SJCRH30 (cell line): ENCODE measurements at regions not wholly inside any gene's neighbourhood (a gene's known extent, or its start where the extent isn't known, plus 50 kb on each side); places are given as distances from the start of the nearest gene placed in this dataset.

ENCODE experiments used
- DNase-seq, 2 experiments: peaks; one replicate each; pipeline ENCODE4 v3.0.0-alpha.2; 2015 to 2020
- H3K27ac ChIP-seq: fragments of 250-450 bp; sonication (Bioruptor Pico); 2 replicates; pipeline ENCODE4 v1.5.1; 2020; ENCODE audit warnings: mild to moderate bottlenecking, moderate library complexity
- H3K27me3 ChIP-seq: fragments of 250-450 bp; sonication (Bioruptor Pico); 2 replicates; pipeline ENCODE4 v1.5.1; 2020; ENCODE audit warnings: mild to moderate bottlenecking, moderate library complexity
- H3K36me3 ChIP-seq: fragments of 250-450 bp; sonication (Bioruptor Pico); 2 replicates; pipeline ENCODE4 v1.5.1; 2020; ENCODE audit warnings: mild to moderate bottlenecking, moderate library complexity
- H3K4me1 ChIP-seq: fragments of 250-450 bp; sonication (Bioruptor Pico); 2 replicates; pipeline ENCODE4 v1.5.1; 2020; ENCODE audit warnings: mild to moderate bottlenecking, moderate library complexity
- H3K4me3 ChIP-seq: fragments of 250-450 bp; sonication (Bioruptor Pico); 2 replicates; pipeline ENCODE4 v1.5.1; 2020; ENCODE audit warnings: mild to moderate bottlenecking, moderate library complexity
- H3K9me3 ChIP-seq: fragments of 250-450 bp; sonication (Bioruptor Pico); replicated peaks from 2 replicates; pipeline ENCODE4 v1.5.1; 2020; ENCODE audit warnings: mild to moderate bottlenecking, moderate library complexity

DNA sequence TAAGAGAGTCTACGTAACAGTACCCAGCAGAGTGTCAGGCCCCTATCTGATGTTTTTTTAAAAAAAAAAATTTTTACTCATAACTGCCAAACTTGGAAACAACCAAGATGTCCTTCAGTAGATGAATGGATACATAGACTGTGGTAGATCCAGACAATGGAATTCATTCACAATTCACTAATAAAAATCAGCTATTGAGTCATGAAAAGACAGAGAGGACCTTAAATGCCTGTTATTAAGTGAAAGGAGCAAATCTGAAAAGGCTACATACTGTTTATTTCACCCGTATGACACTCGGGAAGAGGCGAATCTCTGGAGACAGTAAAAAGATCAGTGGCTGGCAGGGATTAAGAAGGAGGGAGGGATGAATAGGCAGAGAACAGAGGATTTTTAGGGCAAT, 541.4 kb upstream of the TENM4 start:
- Histone ChIP-seq H3K27me3 (no peaks in the 10 kb centered on the region), H3K4me1 (no peaks in the 10 kb centered on the region), H3K36me3 (no peaks in the 10 kb centered on the region), H3K27ac (no peak overlapping the region), H3K9me3 (no peaks in the 10 kb centered on the region), H3K4me3 (no peak overlapping the region)
- no peak for DNase-seq

GRCh38 chr11:79980916-79981315, 540.1 kb upstream of the TENM4 start:
- Histone ChIP-seq H3K27me3 (no peaks in the 10 kb centered on the region), H3K9me3 (no peaks in the 10 kb centered on the region), H3K4me3 (no peak overlapping the region), H3K27ac (no peak overlapping the region), H3K36me3 (no peaks in the 10 kb centered on the region), H3K4me1 (no peaks in the 10 kb centered on the region)
- no peak for DNase-seq

- no peak overlapping the region for H3K27ac ChIP-seq
These were observed 533.1 kb upstream of the TENM4 start for GRCh38 chr11:79973721-79974617.

GRCh38 chr11:79971255-79971654, 530.4 kb upstream of the TENM4 start:
- Histone ChIP-seq H3K4me1 (no peaks in the 10 kb centered on the region), H3K27ac (no peak overlapping the region), H3K4me3 (no peak overlapping the region), H3K27me3 (no peaks in the 10 kb centered on the region), H3K9me3 (no peaks in the 10 kb centered on the region), H3K36me3 (no peaks in the 10 kb centered on the region)
- no peak for DNase-seq

More at GRCh38 chr11:79973721-79974617, 533.1 kb upstream of the TENM4 start:
- no peaks in the 10 kb centered on the region for H3K27me3 ChIP-seq
- no peaks in the 10 kb centered on the region for H3K36me3 ChIP-seq
- no peaks in the 10 kb centered on the region for H3K4me1 ChIP-seq
- DNase-seq = no peak
- no peak overlapping the region for H3K4me3 ChIP-seq
- no peaks in the 10 kb centered on the region for H3K9me3 ChIP-seq

GRCh38 chr11:79966592-79966991, 525.8 kb upstream of the TENM4 start:
- Histone ChIP-seq H3K27ac (no peak overlapping the region), H3K4me1 (no peaks in the 10 kb centered on the region), H3K4me3 (no peak overlapping the region), H3K27me3 (no peaks in the 10 kb centered on the region), H3K36me3 (no peaks in the 10 kb centered on the region), H3K9me3 (no peaks in the 10 kb centered on the region)
- no peak for DNase-seq

DNA sequence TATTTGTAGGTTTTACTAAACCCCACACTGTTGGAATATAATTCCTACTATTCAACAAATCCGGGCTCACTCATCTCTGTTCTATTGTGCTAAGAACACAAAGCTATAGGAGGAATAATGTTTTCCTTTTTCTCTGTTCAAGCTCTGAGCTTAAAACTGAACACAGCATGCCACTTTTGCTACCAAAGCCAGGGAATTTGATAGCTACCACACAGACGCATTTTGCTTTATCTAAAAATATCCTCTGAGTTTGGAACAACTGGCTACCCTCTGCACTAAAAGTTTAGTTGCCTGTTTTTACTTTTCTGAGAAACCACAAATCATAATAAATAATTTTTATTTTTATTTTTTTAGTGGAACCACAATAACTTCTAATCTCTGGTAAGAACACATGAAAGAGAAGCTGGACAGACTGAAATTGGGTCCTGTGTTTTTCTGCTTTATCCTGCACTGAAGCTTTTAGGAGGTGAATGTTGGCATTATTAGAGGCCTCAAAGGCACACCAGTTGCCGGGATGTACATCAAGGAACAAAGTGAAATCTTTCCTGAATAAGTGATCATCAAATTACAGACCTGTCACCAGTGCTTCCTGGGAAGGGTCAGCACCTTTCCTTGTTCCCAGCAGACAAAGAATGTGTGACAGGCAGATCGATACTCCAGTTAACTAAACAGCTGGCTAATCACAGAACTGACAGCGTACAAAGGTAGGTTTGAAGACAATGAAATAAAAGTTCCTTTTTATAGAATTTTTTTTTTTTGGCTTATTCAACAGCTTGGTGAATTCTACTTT, 523.2 kb upstream of the TENM4 start:
- H3K27me3 ChIP-seq = no peaks in the 10 kb centered on the region
- H3K4me1 ChIP-seq = no peaks in the 10 kb centered on the region
- H3K36me3 ChIP-seq = no peaks in the 10 kb centered on the region
- H3K9me3 ChIP-seq = no peaks in the 10 kb centered on the region
- no peak overlapping the region for H3K4me3 ChIP-seq
- H3K27ac ChIP-seq = no peak overlapping the region
- DNase-seq = no peak

GRCh38 chr11:79960461-79960860, 519.6 kb upstream of the TENM4 start:
- H3K9me3 ChIP-seq = no peaks in the 10 kb centered on the region
- H3K4me3 ChIP-seq = no peak overlapping the region
- no peak for DNase-seq
- H3K27me3 ChIP-seq = no peaks in the 10 kb centered on the region
- no peaks in the 10 kb centered on the region for H3K36me3 ChIP-seq
- no peak overlapping the region for H3K27ac ChIP-seq
- H3K4me1 ChIP-seq = no peaks in the 10 kb centered on the region

DNA sequence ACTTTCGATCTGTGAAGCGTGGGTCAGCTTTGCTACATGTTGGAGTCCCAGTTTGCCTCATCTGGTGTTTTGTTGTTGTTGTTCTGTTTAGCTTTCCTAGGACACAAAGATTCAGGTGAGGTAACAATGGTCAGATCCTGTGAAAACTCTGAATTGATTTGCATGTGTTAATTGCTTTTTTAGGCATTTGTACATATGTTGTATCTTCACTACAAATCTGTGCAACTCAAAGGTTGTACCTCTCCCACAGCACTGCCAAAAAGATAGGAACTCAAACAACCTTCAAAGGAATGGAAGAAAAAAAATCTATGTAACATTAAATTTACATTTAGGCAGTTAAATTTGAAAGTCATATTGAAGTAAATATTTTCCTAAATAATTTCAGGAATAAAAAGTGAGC, 518.5 kb upstream of the TENM4 start:
- DNase-seq = no peak

DNA sequence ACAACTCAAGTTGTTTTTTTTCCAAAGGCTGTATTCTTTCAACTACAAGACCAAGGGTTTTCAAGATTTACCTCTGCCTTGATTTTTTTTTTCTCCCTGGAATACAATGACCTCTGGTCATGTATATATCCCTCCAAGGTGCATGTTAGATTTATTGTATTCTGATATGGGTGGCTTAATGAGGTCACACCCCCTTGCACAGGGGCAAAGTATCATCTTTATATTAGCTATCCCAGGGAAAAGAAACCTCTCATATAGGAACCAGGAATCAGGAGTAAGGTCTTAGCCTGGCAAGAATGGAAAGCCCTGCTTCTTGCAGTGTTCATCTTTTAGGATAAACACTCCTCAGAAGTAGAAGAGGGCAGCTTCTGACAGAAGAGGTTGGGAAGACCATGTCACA, 516.9 kb upstream of the TENM4 start:
- Histone ChIP-seq H3K9me3 (no peaks in the 10 kb centered on the region), H3K27ac (no peak overlapping the region), H3K4me3 (no peak overlapping the region), H3K27me3 (no peaks in the 10 kb centered on the region), H3K36me3 (no peaks in the 10 kb centered on the region), H3K4me1 (no peaks in the 10 kb centered on the region)
- no peak for DNase-seq

More for the DNA sequence above, 518.5 kb upstream of the TENM4 start:
- Histone ChIP-seq H3K36me3 (no peaks in the 10 kb centered on the region), H3K27ac (no peak overlapping the region), H3K4me3 (no peak overlapping the region), H3K4me1 (no peaks in the 10 kb centered on the region), H3K9me3 (no peaks in the 10 kb centered on the region), H3K27me3 (no peaks in the 10 kb centered on the region)

GRCh38 chr11:79956061-79956460, 515.2 kb upstream of the TENM4 start:
- DNase-seq = no peak
- Histone ChIP-seq H3K27ac (no peak overlapping the region), H3K27me3 (no peaks in the 10 kb centered on the region), H3K4me3 (no peak overlapping the region), H3K9me3 (no peaks in the 10 kb centered on the region), H3K36me3 (no peaks in the 10 kb centered on the region), H3K4me1 (no peaks in the 10 kb centered on the region)

DNA sequence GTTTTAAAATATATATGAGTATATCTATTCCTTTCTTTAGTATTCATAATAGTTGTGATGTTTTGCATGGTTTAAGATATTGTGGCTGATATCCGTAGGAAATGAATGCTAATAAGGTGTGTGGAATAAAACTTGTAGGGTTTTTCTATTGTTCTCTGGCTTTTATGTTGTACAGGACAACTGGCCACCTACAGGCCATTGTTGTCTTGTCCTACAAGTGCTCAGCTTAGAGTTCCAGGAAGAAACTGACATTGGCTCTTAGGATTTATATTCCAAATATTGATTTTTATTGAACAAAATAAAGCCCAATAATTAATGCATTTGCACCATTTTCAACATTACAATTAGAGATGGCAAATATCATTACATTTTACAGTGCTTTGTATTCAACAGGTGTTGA, 512.8 kb upstream of the TENM4 start:
- no peak for DNase-seq
- Histone ChIP-seq H3K4me3 (no peak overlapping the region), H3K27ac (no peak overlapping the region), H3K27me3 (no peaks in the 10 kb centered on the region), H3K9me3 (no peaks in the 10 kb centered on the region), H3K36me3 (no peaks in the 10 kb centered on the region), H3K4me1 (no peaks in the 10 kb centered on the region)

- Histone ChIP-seq H3K4me1 (no peaks in the 10 kb centered on the region), H3K9me3 (no peaks in the 10 kb centered on the region), H3K27ac (no peak overlapping the region), H3K4me3 (no peak overlapping the region), H3K27me3 (0 out of 2 replicates have a peak, but pooled peaks cover 4% of the 10 kb centered on the region), H3K36me3 (no peaks in the 10 kb centered on the region)
- DNase-seq = no peak
These were observed 509.9 kb upstream of the TENM4 start for GRCh38 chr11:79950741-79951140.

DNA sequence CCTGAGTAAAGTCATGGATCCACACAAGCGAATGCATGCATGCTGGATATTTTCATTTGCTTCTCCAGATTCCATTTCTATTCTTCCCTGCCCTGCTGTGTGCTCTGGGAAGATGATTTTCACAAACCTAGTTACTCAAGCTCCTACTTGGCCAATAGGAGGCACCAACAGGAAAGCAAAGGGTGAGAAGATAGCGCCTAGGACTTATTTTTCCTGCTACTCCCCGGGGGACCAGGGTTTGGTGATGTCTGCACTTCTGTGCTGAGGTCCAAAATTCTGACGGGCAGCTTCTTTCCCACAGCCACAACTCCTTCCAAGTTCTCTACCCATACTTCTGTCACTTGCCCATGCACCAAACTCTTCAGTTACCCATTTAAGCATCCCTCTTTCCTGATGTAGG, 509.3 kb upstream of the TENM4 start:
- H3K4me3 ChIP-seq = no peak overlapping the region
- H3K27ac ChIP-seq = no peak overlapping the region
- DNase-seq = no peak
- H3K27me3 ChIP-seq = 0 out of 2 replicates have a peak, but pooled peaks cover 4% of the 10 kb centered on the region
- no peaks in the 10 kb centered on the region for H3K36me3 ChIP-seq
- no peaks in the 10 kb centered on the region for H3K4me1 ChIP-seq
- no peaks in the 10 kb centered on the region for H3K9me3 ChIP-seq

DNA sequence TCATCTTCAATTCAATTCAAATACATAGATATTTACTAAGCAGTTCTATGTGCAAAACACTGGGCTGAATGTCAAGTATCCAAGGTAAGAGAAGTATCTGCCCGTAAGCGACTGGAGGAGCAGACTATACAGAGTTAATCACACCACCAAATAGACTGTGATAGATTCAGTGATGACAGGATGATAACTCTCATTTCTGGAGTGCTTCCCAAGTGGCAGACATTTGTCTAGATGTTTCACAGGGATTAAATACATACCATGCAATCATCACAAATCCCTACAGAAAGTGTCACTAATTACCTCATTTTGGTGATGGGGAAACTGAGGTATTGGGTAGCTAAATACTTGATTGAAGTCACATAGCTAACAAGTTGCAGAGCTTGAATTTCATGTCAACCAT, 508.7 kb upstream of the TENM4 start:
- Histone ChIP-seq H3K4me1 (no peaks in the 10 kb centered on the region), H3K9me3 (no peaks in the 10 kb centered on the region)

DNA sequence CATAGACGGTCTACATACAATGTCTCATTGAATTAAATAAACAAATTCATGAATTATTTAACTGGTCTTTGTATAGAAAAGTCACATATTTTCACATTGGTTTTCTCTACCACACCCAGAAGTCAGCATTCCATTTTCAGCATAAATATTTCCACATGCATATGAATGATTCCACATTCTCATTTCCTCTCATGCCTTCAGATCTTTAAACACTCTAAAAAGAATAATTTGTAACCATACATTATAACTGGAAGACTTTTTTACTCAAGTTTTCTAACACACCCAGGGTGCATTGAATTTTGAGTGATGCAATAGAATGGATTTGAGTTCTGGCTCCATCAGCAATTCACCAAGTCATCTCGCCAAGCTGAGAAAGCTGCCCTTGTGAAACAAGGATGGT, 501.8 kb upstream of the TENM4 start:
- Histone ChIP-seq H3K27me3 (peaks cover 4% of the 10 kb centered on the region; the same call in 1 of the 2 replicates), H3K9me3 (no peaks in the 10 kb centered on the region), H3K4me1 (no peaks in the 10 kb centered on the region), H3K4me3 (no peak overlapping the region), H3K27ac (no peak overlapping the region), H3K36me3 (no peaks in the 10 kb centered on the region)
- no peak for DNase-seq

More for the DNA sequence above, 508.7 kb upstream of the TENM4 start:
- no peak overlapping the region for H3K4me3 ChIP-seq
- DNase-seq = no peak
- no peaks in the 10 kb centered on the region for H3K36me3 ChIP-seq
- H3K27ac ChIP-seq = no peak overlapping the region
- H3K27me3 ChIP-seq = 0 out of 2 replicates have a peak, but pooled peaks cover 4% of the 10 kb centered on the region
